ENCODE measurements at regions not wholly inside any gene's neighbourhood (a gene's known extent, or its start where the extent isn't known, plus 50 kb on each side); places are given as distances from the start of the nearest gene placed in this dataset.

DNA sequence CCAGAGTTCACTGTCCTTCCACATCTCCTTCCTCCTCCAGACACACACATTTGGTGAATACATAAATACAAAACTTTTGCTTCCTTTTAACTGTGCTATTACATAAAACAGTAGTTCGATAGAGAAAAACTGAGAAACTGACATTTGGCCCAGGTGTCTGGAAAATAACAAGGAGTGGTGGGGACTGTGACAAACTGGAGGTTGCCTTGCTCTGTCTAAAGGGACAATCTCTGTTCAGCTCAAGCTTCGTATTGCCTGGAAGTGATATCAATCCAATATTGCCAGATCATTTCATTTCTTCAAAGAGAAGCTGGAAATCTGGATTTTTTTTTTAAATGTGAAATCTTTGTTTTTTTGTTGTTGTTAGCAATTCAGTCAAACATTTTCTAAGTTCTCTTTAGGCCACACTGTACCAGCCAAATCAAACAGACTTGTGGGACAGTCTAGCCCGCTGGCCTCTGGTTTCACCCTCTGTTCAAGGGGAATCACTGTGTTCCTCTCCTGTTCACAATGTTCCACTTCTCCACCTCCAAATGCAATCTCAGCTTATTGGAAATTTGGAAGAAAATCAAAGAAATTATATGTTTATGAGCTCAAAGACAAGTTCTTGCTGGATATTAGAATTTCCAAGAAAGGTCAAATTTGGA, 612.5 kb downstream of the KIF4B start:
- TF ChIP-seq ZNF8 (CRISPR knock-in tag; IDR thresholded peaks at IDR 0.05): no peak
- TF ChIP-seq GLIS3 (CRISPR knock-in tag; IDR thresholded peaks at IDR 0.05): no peak
- no peak for TF ChIP-seq ZNF70 (CRISPR knock-in tag; IDR thresholded peaks at IDR 0.05)
- TF ChIP-seq TOX (CRISPR knock-in tag; IDR thresholded peaks at IDR 0.05; ENCODE audit: borderline replicate concordance): no peak
- TF ChIP-seq, protein P1, sequence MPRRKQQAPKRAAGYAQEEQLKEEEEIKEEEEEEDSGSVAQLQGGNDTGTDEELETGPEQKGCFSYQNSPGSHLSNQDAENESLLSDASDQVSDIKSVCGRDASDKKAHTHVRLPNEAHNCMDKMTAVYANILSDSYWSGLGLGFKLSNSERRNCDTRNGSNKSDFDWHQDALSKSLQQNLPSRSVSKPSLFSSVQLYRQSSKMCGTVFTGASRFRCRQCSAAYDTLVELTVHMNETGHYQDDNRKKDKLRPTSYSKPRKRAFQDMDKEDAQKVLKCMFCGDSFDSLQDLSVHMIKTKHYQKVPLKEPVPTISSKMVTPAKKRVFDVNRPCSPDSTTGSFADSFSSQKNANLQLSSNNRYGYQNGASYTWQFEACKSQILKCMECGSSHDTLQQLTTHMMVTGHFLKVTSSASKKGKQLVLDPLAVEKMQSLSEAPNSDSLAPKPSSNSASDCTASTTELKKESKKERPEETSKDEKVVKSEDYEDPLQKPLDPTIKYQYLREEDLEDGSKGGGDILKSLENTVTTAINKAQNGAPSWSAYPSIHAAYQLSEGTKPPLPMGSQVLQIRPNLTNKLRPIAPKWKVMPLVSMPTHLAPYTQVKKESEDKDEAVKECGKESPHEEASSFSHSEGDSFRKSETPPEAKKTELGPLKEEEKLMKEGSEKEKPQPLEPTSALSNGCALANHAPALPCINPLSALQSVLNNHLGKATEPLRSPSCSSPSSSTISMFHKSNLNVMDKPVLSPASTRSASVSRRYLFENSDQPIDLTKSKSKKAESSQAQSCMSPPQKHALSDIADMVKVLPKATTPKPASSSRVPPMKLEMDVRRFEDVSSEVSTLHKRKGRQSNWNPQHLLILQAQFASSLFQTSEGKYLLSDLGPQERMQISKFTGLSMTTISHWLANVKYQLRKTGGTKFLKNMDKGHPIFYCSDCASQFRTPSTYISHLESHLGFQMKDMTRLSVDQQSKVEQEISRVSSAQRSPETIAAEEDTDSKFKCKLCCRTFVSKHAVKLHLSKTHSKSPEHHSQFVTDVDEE (CRISPR knock-in tag; IDR thresholded peaks at IDR 0.05): no peak
- no peak for TF ChIP-seq ZFP30 (CRISPR knock-in tag; IDR thresholded peaks at IDR 0.05)
- no peak for TF ChIP-seq SNAI2 (CRISPR knock-in tag; IDR thresholded peaks at IDR 0.05)
- TF ChIP-seq PPARA (CRISPR knock-in tag; IDR thresholded peaks at IDR 0.05; ENCODE audit: borderline replicate concordance): no peak
- no peak for TF ChIP-seq OSR1 (CRISPR knock-in tag; IDR thresholded peaks at IDR 0.05)
- no peak for TF ChIP-seq BACH2 (CRISPR knock-in tag; IDR thresholded peaks at IDR 0.05; ENCODE audit: borderline replicate concordance)
- no peak for ATAC-seq

DNA sequence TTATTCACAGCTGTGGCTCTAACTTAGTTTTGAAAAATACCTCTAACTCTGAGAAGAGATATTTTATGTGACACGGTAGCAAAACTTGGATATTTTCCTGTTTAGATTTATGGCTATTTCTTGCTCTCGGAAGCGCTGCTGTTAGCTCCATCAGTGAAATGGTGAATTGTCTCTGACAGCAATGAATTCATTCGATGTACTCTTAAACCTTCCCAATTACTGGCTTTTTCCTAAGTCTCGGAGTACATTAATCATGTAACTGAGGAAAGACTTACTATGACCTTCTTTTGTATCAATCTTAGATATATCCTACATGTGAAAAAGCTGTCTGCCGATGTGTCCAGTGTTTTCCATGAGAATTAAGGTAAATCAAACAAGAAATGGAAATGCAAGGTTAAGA, 613.0 kb downstream of the KIF4B start:
- TF ChIP-seq, protein P2, sequence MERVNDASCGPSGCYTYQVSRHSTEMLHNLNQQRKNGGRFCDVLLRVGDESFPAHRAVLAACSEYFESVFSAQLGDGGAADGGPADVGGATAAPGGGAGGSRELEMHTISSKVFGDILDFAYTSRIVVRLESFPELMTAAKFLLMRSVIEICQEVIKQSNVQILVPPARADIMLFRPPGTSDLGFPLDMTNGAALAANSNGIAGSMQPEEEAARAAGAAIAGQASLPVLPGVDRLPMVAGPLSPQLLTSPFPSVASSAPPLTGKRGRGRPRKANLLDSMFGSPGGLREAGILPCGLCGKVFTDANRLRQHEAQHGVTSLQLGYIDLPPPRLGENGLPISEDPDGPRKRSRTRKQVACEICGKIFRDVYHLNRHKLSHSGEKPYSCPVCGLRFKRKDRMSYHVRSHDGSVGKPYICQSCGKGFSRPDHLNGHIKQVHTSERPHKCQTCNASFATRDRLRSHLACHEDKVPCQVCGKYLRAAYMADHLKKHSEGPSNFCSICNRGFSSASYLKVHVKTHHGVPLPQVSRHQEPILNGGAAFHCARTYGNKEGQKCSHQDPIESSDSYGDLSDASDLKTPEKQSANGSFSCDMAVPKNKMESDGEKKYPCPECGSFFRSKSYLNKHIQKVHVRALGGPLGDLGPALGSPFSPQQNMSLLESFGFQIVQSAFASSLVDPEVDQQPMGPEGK (CRISPR knock-in tag; IDR thresholded peaks at IDR 0.05; ENCODE audit: borderline replicate concordance): no peak
- TF ChIP-seq SNAI2 (CRISPR knock-in tag; IDR thresholded peaks at IDR 0.05) (no peak), TOX (CRISPR knock-in tag; IDR thresholded peaks at IDR 0.05; ENCODE audit: borderline replicate concordance) (no peak), POU6F1 (CRISPR knock-in tag; IDR thresholded peaks at IDR 0.05; ENCODE audit: borderline replicate concordance, low read depth) (no peak), ZNF8 (CRISPR knock-in tag; IDR thresholded peaks at IDR 0.05) (no peak), ZC3H10 (CRISPR knock-in tag; IDR thresholded peaks at IDR 0.05) (no peak), ZFP30 (CRISPR knock-in tag; IDR thresholded peaks at IDR 0.05) (no peak), GLIS3 (CRISPR knock-in tag; IDR thresholded peaks at IDR 0.05) (no peak), OSR1 (CRISPR knock-in tag; IDR thresholded peaks at IDR 0.05) (no peak), RARB (CRISPR knock-in tag; IDR thresholded peaks at IDR 0.05) (no peak), ESRRG (CRISPR knock-in tag; IDR thresholded peaks at IDR 0.05) (no peak), ZNF70 (CRISPR knock-in tag; IDR thresholded peaks at IDR 0.05) (no peak)
- TF ChIP-seq, protein P3, sequence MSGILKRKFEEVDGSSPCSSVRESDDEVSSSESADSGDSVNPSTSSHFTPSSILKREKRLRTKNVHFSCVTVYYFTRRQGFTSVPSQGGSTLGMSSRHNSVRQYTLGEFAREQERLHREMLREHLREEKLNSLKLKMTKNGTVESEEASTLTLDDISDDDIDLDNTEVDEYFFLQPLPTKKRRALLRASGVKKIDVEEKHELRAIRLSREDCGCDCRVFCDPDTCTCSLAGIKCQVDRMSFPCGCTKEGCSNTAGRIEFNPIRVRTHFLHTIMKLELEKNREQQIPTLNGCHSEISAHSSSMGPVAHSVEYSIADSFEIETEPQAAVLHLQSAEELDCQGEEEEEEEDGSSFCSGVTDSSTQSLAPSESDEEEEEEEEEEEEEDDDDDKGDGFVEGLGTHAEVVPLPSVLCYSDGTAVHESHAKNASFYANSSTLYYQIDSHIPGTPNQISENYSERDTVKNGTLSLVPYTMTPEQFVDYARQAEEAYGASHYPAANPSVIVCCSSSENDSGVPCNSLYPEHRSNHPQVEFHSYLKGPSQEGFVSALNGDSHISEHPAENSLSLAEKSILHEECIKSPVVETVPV (CRISPR knock-in tag; IDR thresholded peaks at IDR 0.05): no peak
- TF ChIP-seq, protein P4, sequence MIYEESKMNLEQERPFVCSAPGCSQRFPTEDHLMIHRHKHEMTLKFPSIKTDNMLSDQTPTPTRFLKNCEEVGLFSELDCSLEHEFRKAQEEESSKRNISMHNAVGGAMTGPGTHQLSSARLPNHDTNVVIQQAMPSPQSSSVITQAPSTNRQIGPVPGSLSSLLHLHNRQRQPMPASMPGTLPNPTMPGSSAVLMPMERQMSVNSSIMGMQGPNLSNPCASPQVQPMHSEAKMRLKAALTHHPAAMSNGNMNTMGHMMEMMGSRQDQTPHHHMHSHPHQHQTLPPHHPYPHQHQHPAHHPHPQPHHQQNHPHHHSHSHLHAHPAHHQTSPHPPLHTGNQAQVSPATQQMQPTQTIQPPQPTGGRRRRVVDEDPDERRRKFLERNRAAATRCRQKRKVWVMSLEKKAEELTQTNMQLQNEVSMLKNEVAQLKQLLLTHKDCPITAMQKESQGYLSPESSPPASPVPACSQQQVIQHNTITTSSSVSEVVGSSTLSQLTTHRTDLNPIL (CRISPR knock-in tag; IDR thresholded peaks at IDR 0.05; ENCODE audit: low read depth): no peak
- ATAC-seq: no peak

- no peak for TF ChIP-seq SNAI2 (CRISPR knock-in tag; IDR thresholded peaks at IDR 0.05)
- TF ChIP-seq, protein P1 (CRISPR knock-in tag; IDR thresholded peaks at IDR 0.05): no peak
- TF ChIP-seq TOX (CRISPR knock-in tag; IDR thresholded peaks at IDR 0.05; ENCODE audit: borderline replicate concordance): no peak
- TF ChIP-seq RARB (CRISPR knock-in tag; IDR thresholded peaks at IDR 0.05): no peak
- no peak for TF ChIP-seq OSR1 (CRISPR knock-in tag; IDR thresholded peaks at IDR 0.05)
- no peak for ATAC-seq
Observed at GRCh38 chr5:155628346-155628745, 614.8 kb downstream of the KIF4B start.

Data from SK-N-SH treated with all-trans-retinoic acid at 6 μM for 48 hours (cell line).